Activated naive CD8-positive, alpha-beta T cell treated with anti-CD3 and anti-CD28 coated beads, Interleukin-2, amount 10 ng/mL, durations not matched to agents 7 days and 5 days (primary cell): ENCODE measurements at regions not wholly inside any gene's neighbourhood (a gene's known extent, or its start where the extent isn't known, plus 50 kb on each side); places are given as distances from the start of the nearest gene placed in this dataset.

Source experiments
- ATAC-seq: fragments of 150-1000 bp; cut with Tn5 transposase; one replicate; pipeline ENCODE4 v1.10.0; 2021; ENCODE audit warnings: low read depth, moderate library complexity
- POLR2A ChIA-PET: fragments of 350-600 bp; sonication (Branson Sonifier 250); formaldehyde crosslinking; loops from one replicate; lab custom pipeline; 2021; ENCODE audit warnings: antibody characterized with exemption; lab: Charles Lee
- DNase-seq: peaks from one replicate; pipeline ENCODE4 v3.0.0; 2021
- H3K27ac Mint-ChIP-seq: one replicate; pipeline ENCODE4 v1.8.0; 2022; ENCODE audit warnings: mild to moderate bottlenecking, mixed read lengths
- H3K27me3 Mint-ChIP-seq: one replicate; pipeline ENCODE4 v1.8.0; 2022; ENCODE audit warnings: mild to moderate bottlenecking, moderate library complexity, mixed read lengths
- H3K36me3 Mint-ChIP-seq: one replicate; pipeline ENCODE4 v1.8.0; 2021; ENCODE audit warnings: mild to moderate bottlenecking, mixed read lengths
- H3K4me1 Mint-ChIP-seq: one replicate; pipeline ENCODE4 v1.8.0; 2021; ENCODE audit warnings: mixed read lengths
- H3K4me3 Mint-ChIP-seq: one replicate; pipeline ENCODE4 v1.8.0; 2022; ENCODE audit warnings: mild to moderate bottlenecking, moderate library complexity, mixed read lengths
- H3K9me3 Mint-ChIP-seq: one replicate; pipeline ENCODE4 v1.8.0; 2021; ENCODE audit warnings: mixed read lengths

GRCh38 chr4:18252052-18252451, 230.5 kb upstream of the LCORL start:
- no peaks in the 10 kb centered on the region for H3K4me1 Mint-ChIP-seq
- peaks cover under 1% of the 10 kb centered on the region for H3K9me3 Mint-ChIP-seq
- H3K4me3 Mint-ChIP-seq: no peak overlapping the region
- DNase-seq (no peak), ATAC-seq (no peak)
- H3K36me3 Mint-ChIP-seq: no peaks in the 10 kb centered on the region
- H3K27ac Mint-ChIP-seq: no peak overlapping the region
- POLR2A ChIA-PET: no interaction called here
- H3K27me3 Mint-ChIP-seq: peaks cover 4% of the 10 kb centered on the region

GRCh38 chr4:18250564-18250963, 229.0 kb upstream of the LCORL start:
- no peaks in the 10 kb centered on the region for H3K9me3 Mint-ChIP-seq
- H3K4me3 Mint-ChIP-seq: no peak overlapping the region
- H3K4me1 Mint-ChIP-seq: no peaks in the 10 kb centered on the region
- no peak for ATAC-seq
- POLR2A ChIA-PET: no interaction called here
- H3K27ac Mint-ChIP-seq: no peak overlapping the region
- H3K36me3 Mint-ChIP-seq: no peaks in the 10 kb centered on the region
- H3K27me3 Mint-ChIP-seq: peaks cover 1% of the 10 kb centered on the region
- no peak for DNase-seq

GRCh38 chr4:18248611-18249010, 227.1 kb upstream of the LCORL start:
- no peak overlapping the region for H3K4me3 Mint-ChIP-seq
- H3K27ac Mint-ChIP-seq: no peak overlapping the region
- no peaks in the 10 kb centered on the region for H3K9me3 Mint-ChIP-seq
- POLR2A ChIA-PET: no interaction called here
- no peaks in the 10 kb centered on the region for H3K4me1 Mint-ChIP-seq
- ATAC-seq (no peak), DNase-seq (no peak)
- H3K27me3 Mint-ChIP-seq: peaks cover 4% of the 10 kb centered on the region
- H3K36me3 Mint-ChIP-seq: no peaks in the 10 kb centered on the region

DNA sequence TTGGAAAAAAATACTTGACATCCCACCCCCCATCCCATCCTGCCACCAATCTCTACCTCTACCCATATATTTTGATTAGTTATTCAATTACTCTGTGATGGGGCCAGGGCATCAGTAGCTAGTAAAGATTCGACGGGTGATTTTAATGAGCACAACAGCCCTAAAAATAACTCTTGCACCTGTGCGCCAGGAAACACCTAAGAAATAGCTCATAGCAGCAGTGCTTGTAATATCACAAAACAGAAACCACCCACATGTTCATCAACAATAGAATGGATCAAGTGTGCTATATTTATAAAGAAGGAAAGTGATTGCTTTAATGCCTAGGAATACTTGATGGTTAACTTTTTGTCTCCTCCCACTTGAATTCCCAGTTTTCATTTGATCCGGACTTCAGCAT, 225.6 kb upstream of the LCORL start:
- DNase-seq (no peak), ATAC-seq (no peak)
- H3K4me3 Mint-ChIP-seq: no peak overlapping the region
- no peaks in the 10 kb centered on the region for H3K4me1 Mint-ChIP-seq
- no peaks in the 10 kb centered on the region for H3K9me3 Mint-ChIP-seq
- POLR2A ChIA-PET: no interaction called here
- H3K27ac Mint-ChIP-seq: no peak overlapping the region
- peaks cover 4% of the 10 kb centered on the region for H3K27me3 Mint-ChIP-seq
- H3K36me3 Mint-ChIP-seq: no peaks in the 10 kb centered on the region

DNA sequence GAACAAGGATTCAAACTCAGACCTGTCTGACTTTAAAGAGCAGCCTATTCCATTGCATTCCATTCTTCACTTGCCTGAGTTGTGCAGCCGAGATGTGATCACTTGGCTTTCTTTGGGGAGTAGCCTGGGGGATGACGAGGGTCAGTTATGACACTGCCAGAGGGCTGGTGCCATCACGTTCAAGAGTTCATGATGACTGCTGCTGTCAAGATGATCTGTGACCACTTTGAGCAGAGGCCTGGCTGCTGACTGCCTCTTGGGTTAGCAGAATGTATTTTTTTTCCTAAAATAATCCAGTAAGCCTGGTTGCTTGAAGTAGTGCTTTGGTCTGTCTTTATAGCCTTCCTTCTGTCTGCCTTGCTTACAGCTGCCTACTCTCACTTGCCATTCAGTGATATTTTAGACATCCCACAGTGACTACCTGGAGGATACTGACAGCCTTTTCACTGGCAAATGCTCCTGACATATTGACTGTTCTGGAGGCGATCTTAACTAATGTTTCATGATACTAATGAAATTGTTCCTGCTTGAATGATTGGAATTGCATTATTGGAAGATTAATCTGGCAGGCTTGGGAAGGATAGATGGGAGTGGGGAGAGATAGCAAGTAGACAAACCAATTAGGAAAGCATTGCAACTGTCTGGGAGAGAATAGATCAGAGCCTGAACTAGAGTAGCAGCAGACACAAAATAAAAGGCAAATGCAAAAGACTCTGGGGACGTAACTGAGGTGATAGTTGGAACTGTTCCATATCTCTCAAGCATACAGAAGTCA, 221.6 kb upstream of the LCORL start:
- ATAC-seq (no peak), DNase-seq (no peak)
- H3K4me3 Mint-ChIP-seq: no peak overlapping the region
- POLR2A ChIA-PET: no interaction called here
- H3K4me1 Mint-ChIP-seq: no peaks in the 10 kb centered on the region
- peaks cover 4% of the 10 kb centered on the region for H3K27me3 Mint-ChIP-seq
- H3K27ac Mint-ChIP-seq: no peak overlapping the region
- H3K36me3 Mint-ChIP-seq: no peaks in the 10 kb centered on the region
- H3K9me3 Mint-ChIP-seq: no peaks in the 10 kb centered on the region

GRCh38 chr4:18241727-18242126, 220.2 kb upstream of the LCORL start:
- ATAC-seq: no peak
- Mint-ChIP-seq H3K27ac (no peak overlapping the region), H3K36me3 (no peaks in the 10 kb centered on the region), H3K27me3 (peaks cover 3% of the 10 kb centered on the region), H3K4me3 (no peak overlapping the region), H3K4me1 (no peaks in the 10 kb centered on the region), H3K9me3 (no peaks in the 10 kb centered on the region)
- POLR2A ChIA-PET: no interaction called here
- DNase-seq: no peak

DNA sequence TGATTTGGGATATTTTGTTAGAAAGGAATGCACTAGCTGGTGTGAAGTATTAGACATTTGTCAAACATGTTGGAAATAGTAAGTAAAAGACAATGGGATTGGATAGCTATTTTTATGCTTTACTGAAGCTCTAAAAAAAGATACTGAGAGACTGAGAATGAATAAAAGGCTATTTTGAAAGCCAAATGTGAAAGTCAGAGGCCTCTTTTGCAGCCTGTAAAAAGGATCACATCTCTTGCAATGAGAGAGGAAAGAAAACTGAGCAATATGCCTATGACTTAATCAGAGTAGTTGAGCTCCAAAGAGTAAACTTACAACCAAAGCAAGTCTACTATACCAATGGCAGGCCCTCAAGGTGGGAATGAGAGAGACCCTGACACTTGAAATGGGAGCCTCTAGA, 212.6 kb upstream of the LCORL start:
- DNase-seq (no peak), ATAC-seq (no peak)
- no peaks in the 10 kb centered on the region for H3K9me3 Mint-ChIP-seq
- H3K27ac Mint-ChIP-seq: no peak overlapping the region
- no peaks in the 10 kb centered on the region for H3K36me3 Mint-ChIP-seq
- no peaks in the 10 kb centered on the region for H3K4me1 Mint-ChIP-seq
- H3K4me3 Mint-ChIP-seq: no peak overlapping the region
- POLR2A ChIA-PET: no interaction called here
- no peaks in the 10 kb centered on the region for H3K27me3 Mint-ChIP-seq

- POLR2A ChIA-PET: no interaction called here
These were observed 210.2 kb upstream of the LCORL start for GRCh38 chr4:18231726-18232125.

GRCh38 chr4:18227880-18228279, 206.3 kb upstream of the LCORL start:
- POLR2A ChIA-PET: no interaction called here
- DNase-seq (no peak), ATAC-seq (no peak)
- Mint-ChIP-seq H3K27me3 (no peaks in the 10 kb centered on the region), H3K36me3 (no peaks in the 10 kb centered on the region), H3K9me3 (peaks cover 2% of the 10 kb centered on the region), H3K4me3 (no peak overlapping the region), H3K27ac (no peak overlapping the region), H3K4me1 (no peaks in the 10 kb centered on the region)

More at GRCh38 chr4:18231726-18232125, 210.2 kb upstream of the LCORL start:
- Mint-ChIP-seq H3K27ac (no peak overlapping the region), H3K27me3 (no peaks in the 10 kb centered on the region), H3K36me3 (no peaks in the 10 kb centered on the region), H3K9me3 (peaks cover 2% of the 10 kb centered on the region), H3K4me3 (no peak overlapping the region), H3K4me1 (no peaks in the 10 kb centered on the region)
- no peak for DNase-seq
- ATAC-seq: no peak

DNA sequence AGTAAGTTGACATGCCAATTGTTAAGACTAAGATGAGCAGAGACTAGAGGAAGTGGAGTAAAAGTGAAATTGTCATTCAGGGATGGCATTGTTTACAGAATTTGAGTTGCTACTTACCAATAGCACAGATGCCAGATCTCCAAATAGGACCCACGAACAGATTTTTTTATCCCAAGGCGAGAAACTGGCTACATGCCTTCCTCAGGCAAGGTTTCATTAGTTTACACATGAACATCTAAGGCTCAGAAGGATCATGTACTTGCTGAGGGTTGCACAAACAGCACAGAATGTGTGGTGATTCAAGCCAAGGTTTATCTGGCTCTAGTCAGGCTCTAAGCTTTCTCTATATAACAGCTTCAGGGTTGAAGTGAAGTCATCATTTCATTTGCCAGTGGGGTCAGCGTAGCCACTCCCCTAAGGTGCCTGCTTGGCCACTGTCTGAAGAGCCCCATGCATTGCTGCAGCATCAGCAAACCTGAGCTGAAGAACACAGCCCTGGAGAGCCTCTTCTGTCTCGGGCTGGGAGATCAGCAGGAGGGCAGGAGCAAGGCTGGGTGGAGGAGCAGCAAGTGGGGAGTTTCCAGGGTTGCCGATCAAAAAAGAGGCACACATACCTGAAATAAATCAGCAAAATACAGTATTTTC, 193.0 kb upstream of the LCORL start:
- H3K27me3 Mint-ChIP-seq: peaks cover 4% of the 10 kb centered on the region
- POLR2A ChIA-PET: no interaction called here
- ATAC-seq: no peak
- no peak overlapping the region for H3K4me3 Mint-ChIP-seq
- no peaks in the 10 kb centered on the region for H3K36me3 Mint-ChIP-seq
- no peaks in the 10 kb centered on the region for H3K4me1 Mint-ChIP-seq
- no peak overlapping the region for H3K27ac Mint-ChIP-seq
- peaks cover 3% of the 10 kb centered on the region for H3K9me3 Mint-ChIP-seq
- DNase-seq: no peak

GRCh38 chr4:18213576-18214198, 192.1 kb upstream of the LCORL start:
- peaks cover 3% of the 10 kb centered on the region for H3K9me3 Mint-ChIP-seq
- POLR2A ChIA-PET: no interaction called here
- DNase-seq (no peak), ATAC-seq (no peak)
- H3K4me1 Mint-ChIP-seq: no peaks in the 10 kb centered on the region
- H3K27me3 Mint-ChIP-seq: peaks cover 4% of the 10 kb centered on the region
- H3K4me3 Mint-ChIP-seq: no peak overlapping the region
- no peaks in the 10 kb centered on the region for H3K36me3 Mint-ChIP-seq
- no peak overlapping the region for H3K27ac Mint-ChIP-seq

DNA sequence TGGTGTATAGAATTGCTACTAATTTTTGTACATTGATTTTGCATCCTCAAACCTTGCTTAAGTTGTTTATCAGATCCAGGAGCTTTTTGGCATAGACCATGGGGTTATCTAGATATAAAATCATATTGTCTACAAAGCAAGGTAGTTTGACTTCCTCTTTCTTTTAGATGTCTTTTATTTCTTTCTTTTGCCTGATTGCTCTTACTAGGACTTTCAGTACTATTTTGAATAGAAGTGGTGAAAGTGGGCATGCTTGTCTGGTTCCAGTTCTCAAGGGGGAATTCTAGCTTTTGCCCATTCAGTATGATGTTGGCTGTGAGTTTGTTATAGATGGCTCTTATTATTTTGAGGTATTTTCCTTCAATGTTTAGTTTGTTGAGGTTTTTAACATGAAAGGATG, 187.9 kb upstream of the LCORL start:
- Mint-ChIP-seq H3K36me3 (no peaks in the 10 kb centered on the region), H3K27me3 (peaks cover 7% of the 10 kb centered on the region), H3K27ac (no peak overlapping the region), H3K4me1 (no peaks in the 10 kb centered on the region), H3K9me3 (peaks cover 3% of the 10 kb centered on the region), H3K4me3 (no peak overlapping the region)
- ATAC-seq (no peak), DNase-seq (no peak)
- POLR2A ChIA-PET: no interaction called here

- Mint-ChIP-seq H3K27me3 (peaks cover 3% of the 10 kb centered on the region), H3K27ac (no peak overlapping the region), H3K36me3 (no peaks in the 10 kb centered on the region), H3K9me3 (no peaks in the 10 kb centered on the region), H3K4me3 (no peak overlapping the region), H3K4me1 (no peaks in the 10 kb centered on the region)
- DNase-seq (no peak), ATAC-seq (no peak)
- POLR2A ChIA-PET: no interaction called here
These were observed 182.4 kb upstream of the LCORL start for GRCh38 chr4:18203966-18204365.

- Mint-ChIP-seq H3K4me1 (no peaks in the 10 kb centered on the region), H3K27ac (no peak overlapping the region), H3K36me3 (no peaks in the 10 kb centered on the region), H3K4me3 (no peak overlapping the region), H3K27me3 (peaks cover 4% of the 10 kb centered on the region), H3K9me3 (no peaks in the 10 kb centered on the region)
- DNase-seq (no peak), ATAC-seq (no peak)
- POLR2A ChIA-PET: no interaction called here
These were observed 180.9 kb upstream of the LCORL start for GRCh38 chr4:18202486-18202885.
